ENCODE measurements at regions not wholly inside any gene's neighbourhood (a gene's known extent, or its start where the extent isn't known, plus 50 kb on each side); places are given as distances from the start of the nearest gene placed in this dataset.
A peak's percentile ranks its signal among the peaks of the same experiment; 100 is the strongest.

- no peak for TF ChIP-seq CTCF (IDR thresholded peaks at IDR 0.05; ENCODE audit: unreplicated experiment in 3 of 3)
Measured at GRCh38 chr2:144946263-144946662, 426.3 kb upstream of the ZEB2 start.

GRCh38 chr2:144944546-144945220, 424.8 kb upstream of the ZEB2 start:
- TF ChIP-seq CTCF (IDR thresholded peaks at IDR 0.05; ENCODE audit: unreplicated experiment in 3 of 3): no peak

More at GRCh38 chr2:144946263-144946662, 426.3 kb upstream of the ZEB2 start:
- H3K27me3 Mint-ChIP-seq (ENCODE audit: low read depth): no peaks in the 10 kb centered on the region
- H3K4me3 Mint-ChIP-seq: no peak overlapping the region
- peak overlapping the region in 1 of 3 experiments; percentile 16 for H3K27ac Mint-ChIP-seq
- H3K9me3 Mint-ChIP-seq: no peaks in the 10 kb centered on the region
- H3K4me1 Mint-ChIP-seq: peaks cover 47% of the 10 kb centered on the region
- H3K36me3 Mint-ChIP-seq (ENCODE audit: low read depth): no peaks in the 10 kb centered on the region

GRCh38 chr2:144943986-144944385, 424.1 kb upstream of the ZEB2 start:
- peaks cover 52% of the 10 kb centered on the region for H3K4me1 Mint-ChIP-seq
- no peak overlapping the region for H3K4me3 Mint-ChIP-seq
- H3K27ac Mint-ChIP-seq: peak overlapping the region; percentile 51 to 73 (median 57)
- TF ChIP-seq CTCF (IDR thresholded peaks at IDR 0.05; ENCODE audit: unreplicated experiment in 3 of 3): no peak
- no peaks in the 10 kb centered on the region for H3K27me3 Mint-ChIP-seq (ENCODE audit: low read depth)
- H3K36me3 Mint-ChIP-seq (ENCODE audit: low read depth): no peaks in the 10 kb centered on the region
- no peaks in the 10 kb centered on the region for H3K9me3 Mint-ChIP-seq

More at GRCh38 chr2:144944546-144945220, 424.8 kb upstream of the ZEB2 start:
- H3K27ac Mint-ChIP-seq: peak overlapping the region; percentile 49 to 77 (median 57)
- no peaks in the 10 kb centered on the region for H3K9me3 Mint-ChIP-seq
- peaks cover 47% of the 10 kb centered on the region for H3K4me1 Mint-ChIP-seq
- H3K4me3 Mint-ChIP-seq: no peak overlapping the region
- H3K36me3 Mint-ChIP-seq (ENCODE audit: low read depth): no peaks in the 10 kb centered on the region
- no peaks in the 10 kb centered on the region for H3K27me3 Mint-ChIP-seq (ENCODE audit: low read depth)

DNA sequence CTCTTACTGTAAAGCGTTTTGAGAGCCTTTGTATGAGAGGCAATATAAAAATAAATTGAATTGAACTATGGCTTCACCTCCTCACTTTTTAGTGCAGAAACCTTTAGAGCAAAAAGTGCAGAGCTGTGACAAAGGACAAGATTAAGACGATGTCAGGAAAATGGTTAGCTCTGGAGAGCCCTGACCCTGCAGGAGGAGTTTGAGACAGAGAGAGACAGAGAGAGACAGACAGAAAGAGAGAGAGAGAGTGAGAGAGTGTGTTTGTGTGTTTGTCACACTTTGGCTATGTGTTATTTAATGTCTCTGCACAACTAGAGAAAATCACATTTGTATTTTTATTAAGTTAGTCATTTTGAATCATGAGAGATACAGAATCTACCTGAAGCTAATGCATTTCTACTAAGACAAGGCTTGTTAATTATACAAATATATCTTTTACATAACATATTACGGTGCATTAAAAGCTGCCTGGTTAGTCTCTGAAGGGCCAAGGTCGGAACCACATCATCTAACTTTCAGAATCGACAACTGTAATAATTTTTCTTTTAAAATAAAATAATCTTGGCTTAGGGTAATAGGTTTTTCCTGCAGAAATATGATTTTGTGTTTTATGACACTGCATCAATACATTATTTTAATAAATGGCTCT, 423.5 kb upstream of the ZEB2 start:
- Mint-ChIP-seq H3K9me3 (no peaks in the 10 kb centered on the region), H3K27me3 (ENCODE audit: low read depth) (no peaks in the 10 kb centered on the region), H3K4me3 (no peak overlapping the region), H3K27ac (peak overlapping the region; percentile 57 to 73 (median 69)), H3K4me1 (peaks cover 54% of the 10 kb centered on the region), H3K36me3 (ENCODE audit: low read depth) (no peaks in the 10 kb centered on the region)
- TF ChIP-seq CTCF (IDR thresholded peaks at IDR 0.05; ENCODE audit: unreplicated experiment in 3 of 3): no peak

- Mint-ChIP-seq H3K9me3 (no peaks in the 10 kb centered on the region), H3K36me3 (ENCODE audit: low read depth) (no peaks in the 10 kb centered on the region), H3K4me1 (peaks cover 56% of the 10 kb centered on the region), H3K27ac (peak overlapping the region; percentile 57 to 85 (median 69)), H3K27me3 (ENCODE audit: low read depth) (no peaks in the 10 kb centered on the region), H3K4me3 (no peak overlapping the region)
- no peak for TF ChIP-seq CTCF (IDR thresholded peaks at IDR 0.05; ENCODE audit: unreplicated experiment in 3 of 3)
Measured at GRCh38 chr2:144942516-144943256, 422.8 kb upstream of the ZEB2 start.
